ENCODE measurements at regions not wholly inside any gene's neighbourhood (a gene's known extent, or its start where the extent isn't known, plus 50 kb on each side); places are given as distances from the start of the nearest gene placed in this dataset.
"Not testable (repeated sequence)": the region's sequence is repeated elsewhere in the genome, so short reads cannot be mapped to it uniquely, and the experiment has no call there.

- Histone ChIP-seq H3K9ac (ENCODE audit: low read length) (no peak overlapping the region), H2AFZ (ENCODE audit: low read depth, low read length) (no peak overlapping the region), H3K27ac (ENCODE audit: low read length) (no peak overlapping the region), H3K4me2 (ENCODE audit: low read length) (no peak overlapping the region), H3K27me3 (ENCODE audit: insufficient read depth, low read depth, low read length) (peaks cover 12% of the 10 kb centered on the region), H3K9me2 (ENCODE audit: insufficient read depth, low read length) (no peaks in the 10 kb centered on the region), H3K9me3 (ENCODE audit: low read length) (no peaks in the 10 kb centered on the region), H3F3A (ENCODE audit: insufficient read depth, low read length, poor library complexity, severe bottlenecking) (no peaks in the 10 kb centered on the region), H3K4me3 (ENCODE audit: low read length) (no peak overlapping the region), H3K36me3 (ENCODE audit: insufficient read depth, low read length) (no peaks in the 10 kb centered on the region), H3K79me2 (replicated peaks; ENCODE audit: insufficient read depth, low read length) (no peaks in the 10 kb centered on the region), H4K20me1 (ENCODE audit: insufficient read depth) (no peaks in the 10 kb centered on the region)
- TF ChIP-seq EZH2 (IDR thresholded peaks at IDR 0.05; ENCODE audit: borderline replicate concordance, insufficient read depth, low read length, poor library complexity, severe bottlenecking) (no peak), CTCF (IDR thresholded peaks at IDR 0.05; ENCODE audit: poor library complexity, severe bottlenecking) (no peak), REST (IDR thresholded peaks at IDR 0.05; ENCODE audit: borderline replicate concordance) (no peak), TAF1 (IDR thresholded peaks at IDR 0.05; ENCODE audit: low read depth) (no peak), MXI1 (conservative IDR thresholded peaks at IDR 0.05; ENCODE audit: poor library complexity, severe bottlenecking) (no peak), EP300 (conservative IDR thresholded peaks at IDR 0.05; ENCODE audit: poor library complexity, severe bottlenecking) (no peak), RAD21 (conservative IDR thresholded peaks at IDR 0.05) (no peak), SMC3 (conservative IDR thresholded peaks at IDR 0.05; ENCODE audit: poor library complexity) (no peak), POLR2AphosphoS5 (IDR thresholded peaks at IDR 0.05) (no peak)
These were observed 112.5 kb upstream of the LARP1 start for GRCh38 chr5:154642499-154643245.

- not testable (repeated sequence) for H3K4me3 ChIP-seq (ENCODE audit: low read length); H3K4me2 ChIP-seq (ENCODE audit: low read length); H3K9ac ChIP-seq (ENCODE audit: low read length); H3K27me3 ChIP-seq (ENCODE audit: insufficient read depth, low read depth, low read length); H2AFZ ChIP-seq (ENCODE audit: low read depth, low read length); H3K9me3 ChIP-seq (ENCODE audit: low read length); H3F3A ChIP-seq (ENCODE audit: insufficient read depth, low read length, poor library complexity, severe bottlenecking); H3K79me2 ChIP-seq (replicated peaks; ENCODE audit: insufficient read depth, low read length); H3K9me2 ChIP-seq (ENCODE audit: insufficient read depth, low read length); H3K36me3 ChIP-seq (ENCODE audit: insufficient read depth, low read length); H4K20me1 ChIP-seq (ENCODE audit: insufficient read depth); H3K27ac ChIP-seq (ENCODE audit: low read length)
- TF ChIP-seq SMC3 (conservative IDR thresholded peaks at IDR 0.05; ENCODE audit: poor library complexity) (peak; percentile 84), RAD21 (conservative IDR thresholded peaks at IDR 0.05) (peak; percentile 69), CTCF (IDR thresholded peaks at IDR 0.05; ENCODE audit: poor library complexity, severe bottlenecking) (peak; percentile 79)
These were observed 114.9 kb upstream of the LARP1 start for GRCh38 chr5:154640213-154640831.

DNA sequence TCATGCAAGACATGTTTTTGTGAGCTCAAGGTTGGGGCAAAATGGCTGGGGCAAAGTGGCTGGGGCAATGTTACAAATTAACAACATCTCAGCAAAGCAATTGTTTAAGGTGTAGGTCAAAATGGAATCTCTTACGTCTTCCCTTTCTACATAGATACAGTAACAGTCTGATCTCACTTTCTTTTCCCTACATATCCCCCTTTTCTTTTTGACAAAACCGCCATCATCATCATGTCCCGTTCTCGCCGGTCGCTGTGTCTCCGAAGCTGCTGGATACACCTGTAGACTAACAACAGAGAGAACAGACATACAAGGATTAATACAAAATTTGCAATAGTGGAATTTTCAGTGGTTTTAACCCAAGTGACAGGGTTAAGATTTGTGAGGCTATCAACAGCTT, 118.4 kb upstream of the LARP1 start:
- H2AFZ ChIP-seq (ENCODE audit: low read depth, low read length); H3K4me3 ChIP-seq (ENCODE audit: low read length); H3K27me3 ChIP-seq (ENCODE audit: insufficient read depth, low read depth, low read length); H3K27ac ChIP-seq (ENCODE audit: low read length); H4K20me1 ChIP-seq (ENCODE audit: insufficient read depth); H3K9me3 ChIP-seq (ENCODE audit: low read length); H3K9ac ChIP-seq (ENCODE audit: low read length); H3K9me2 ChIP-seq (ENCODE audit: insufficient read depth, low read length); H3F3A ChIP-seq (ENCODE audit: insufficient read depth, low read length, poor library complexity, severe bottlenecking); H3K36me3 ChIP-seq (ENCODE audit: insufficient read depth, low read length); H3K79me2 ChIP-seq (replicated peaks; ENCODE audit: insufficient read depth, low read length); H3K4me2 ChIP-seq (ENCODE audit: low read length): not testable (repeated sequence)

- H3K4me3 ChIP-seq (ENCODE audit: low read length); H3K4me2 ChIP-seq (ENCODE audit: low read length); H3K36me3 ChIP-seq (ENCODE audit: insufficient read depth, low read length); H3K9me2 ChIP-seq (ENCODE audit: insufficient read depth, low read length); H3K9ac ChIP-seq (ENCODE audit: low read length); H3K79me2 ChIP-seq (replicated peaks; ENCODE audit: insufficient read depth, low read length); H2AFZ ChIP-seq (ENCODE audit: low read depth, low read length); H3K9me3 ChIP-seq (ENCODE audit: low read length); H3K27me3 ChIP-seq (ENCODE audit: insufficient read depth, low read depth, low read length); H3K27ac ChIP-seq (ENCODE audit: low read length); H4K20me1 ChIP-seq (ENCODE audit: insufficient read depth); H3F3A ChIP-seq (ENCODE audit: insufficient read depth, low read length, poor library complexity, severe bottlenecking): not testable (repeated sequence)
These were observed 118.9 kb upstream of the LARP1 start for GRCh38 chr5:154636271-154636670.
